KBM-7 (cell line): ENCODE measurements at regions not wholly inside any gene's neighbourhood (a gene's known extent, or its start where the extent isn't known, plus 50 kb on each side); places are given as distances from the start of the nearest gene placed in this dataset.

ENCODE experiments used
- DNase-seq: peaks from one replicate; pipeline ENCODE4 v3.0.0-alpha.2; 2015
- in situ Hi-C: fragments of 300-500 bp; cut with MboI; formaldehyde crosslinking; loops from 2 replicates; pipeline ENCODE4 v1.14.3; 2020; ENCODE audit warnings: low sequenced_read_pairs, low pct_unique_long_range_greater_than_20kb, mixed read lengths

GRCh38 chr1:72341661-72342060, 59.3 kb upstream of the NEGR1 start:
- in situ Hi-C loops, result no loop called here
- DNase-seq, result no peak

DNA sequence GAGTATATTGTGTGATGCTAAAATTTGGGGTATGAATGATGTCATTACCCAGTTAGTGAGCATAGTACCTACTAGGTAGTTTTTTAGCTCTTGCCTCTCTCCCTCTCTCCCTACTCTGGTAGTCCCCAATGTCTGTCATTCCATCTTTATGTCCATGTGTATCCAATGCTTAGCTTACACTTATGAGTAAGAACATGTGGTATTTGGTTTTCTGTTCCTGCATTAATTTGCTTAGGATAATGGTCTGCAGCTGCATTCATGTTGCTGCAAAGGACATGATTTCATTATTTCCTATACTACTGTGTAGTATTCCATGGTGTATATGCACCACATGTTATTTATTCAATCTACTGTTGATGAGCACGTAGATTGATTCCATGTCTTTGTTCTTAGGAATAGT, 54.4 kb upstream of the NEGR1 start:
- in situ Hi-C loops, result no loop called here
- no peak for DNase-seq
